ENCODE measurements at regions not wholly inside any gene's neighbourhood (a gene's known extent, or its start where the extent isn't known, plus 50 kb on each side); places are given as distances from the start of the nearest gene placed in this dataset.

- Histone ChIP-seq H2BK5ac (ENCODE audit: low read depth, low read length, poor library complexity, severe bottlenecking) (peak overlapping the region; percentile 75), H4K20me1 (ENCODE audit: insufficient read depth, low read length) (no peaks in the 10 kb centered on the region), H4K5ac (ENCODE audit: low read depth, low read length) (peak overlapping the region; percentile 68), H3K56ac (ENCODE audit: extremely low read depth, insufficient read depth, low read length) (peak overlapping the region; percentile 84), H3K9ac (ENCODE audit: low read depth, low read length) (peak overlapping the region; percentile 58), H4K91ac (ENCODE audit: insufficient read depth, low read depth, low read length) (peak overlapping the region; percentile 83), H2AK5ac (ENCODE audit: low read depth, low read length) (peak overlapping the region; percentile 91), H2AK9ac (replicated peaks; ENCODE audit: low read depth, low read length, poor library complexity) (peak overlapping the region; percentile 90), H2AFZ (replicated peaks; ENCODE audit: low read length, poor library complexity) (peak overlapping the region; percentile 98), H3K4ac (ENCODE audit: low read depth, low read length) (peak overlapping the region; percentile 89), H3K27ac (ENCODE audit: insufficient read depth, low read length) (peak overlapping the region; percentile 27), H3K27me3 (ENCODE audit: control insufficient read depth, insufficient read depth, low read length) (no peaks in the 10 kb centered on the region), H2BK120ac (ENCODE audit: low read depth, low read length) (peak overlapping the region; percentile 96), H4K8ac (ENCODE audit: low read depth in 2 of 2, low read length in 2 of 2) (peak overlapping the region; percentile 50 to 95; a peak in 2 of 4 replicates), H2BK15ac (ENCODE audit: low read depth, low read length) (peak overlapping the region; percentile 96), H3K79me1 (ENCODE audit: low read depth in 1 of 2, low read length in 2 of 2) (peaks cover 0 to 13% of the 10 kb centered on the region in 2 experiments; a peak in 2 of 4 replicates), H3K36me3 (ENCODE audit: control insufficient read depth, insufficient read depth, low read length) (no peaks in the 10 kb centered on the region), H3K9me1 (ENCODE audit: insufficient read depth, low read length) (peaks cover 11% of the 10 kb centered on the region), H3K4me2 (ENCODE audit: low read depth, low read length) (peak overlapping the region; percentile 85), H2BK20ac (ENCODE audit: low read depth, low read length) (peak overlapping the region; percentile 98), H3K23ac (ENCODE audit: low read depth, low read length) (peak overlapping the region; percentile 51), H3K4me3 (ENCODE audit: insufficient read depth, low read depth, low read length) (peak overlapping the region; percentile 37), H3K18ac (ENCODE audit: low read depth, low read length) (peak overlapping the region; percentile 73), H3K9me3 (ENCODE audit: control insufficient read depth, insufficient read depth, low read length) (no peaks in the 10 kb centered on the region), H3K4me1 (ENCODE audit: control insufficient read depth, insufficient read depth, low read length) (peaks cover 10% of the 10 kb centered on the region), H3K14ac (replicated peaks; ENCODE audit: low read depth, low read length) (peak overlapping the region; percentile 78)
- CTCF ChIA-PET, result interaction anchor here (0.7 to 2.5 kb wide), 16 partner anchors 12 to 446 kb away, joined by 3 to 14 read pairs (median 3); partner anchors contain the start of gene TENT5C
- POLR2A ChIA-PET (ENCODE audit: unreplicated experiment), result interaction anchor here (0.6 kb wide), 1 partner anchor 248 kb away, joined by 3 read pairs; no protein-coding TSS in a partner anchor
- BruUV-seq (replicated peaks), result no TSS peak
- ATAC-seq (ENCODE audit: low read depth) (peak; percentile 96), DNase-seq (peak; percentile 83)
- TF ChIP-seq SMC3 (IDR thresholded peaks at IDR 0.05; ENCODE audit: low read depth, low read length) (peak; percentile 81), CHD1 (IDR thresholded peaks at IDR 0.05; ENCODE audit: low read depth, low read length) (no peak), RFX5 (IDR thresholded peaks at IDR 0.05; ENCODE audit: low read depth, low read length) (no peak), POLR2A (IDR thresholded peaks at IDR 0.05; ENCODE audit: low read depth, low read length) (no peak), MXI1 (IDR thresholded peaks at IDR 0.05; ENCODE audit: borderline replicate concordance, low read depth, low read length) (peak; percentile 63; the same call in 1 of the 2 replicates), MAZ (IDR thresholded peaks at IDR 0.05; ENCODE audit: borderline replicate concordance, low read depth, low read length) (peak; percentile 35; the same call in 1 of the 2 replicates), MAFK (IDR thresholded peaks at IDR 0.05; ENCODE audit: low read depth, low read length) (no peak), CTCF (conservative IDR thresholded peaks at IDR 0.05; ENCODE audit: low read depth, low read length) (peak; percentile 85), ELK1 (IDR thresholded peaks at IDR 0.05; ENCODE audit: borderline replicate concordance, low read depth, low read length) (no peak), FOS (IDR thresholded peaks at IDR 0.05; ENCODE audit: low read depth, low read length) (no peak), NFE2L2 (IDR thresholded peaks at IDR 0.05; ENCODE audit: low read depth, low read length) (no peak), RAD21 (IDR thresholded peaks at IDR 0.05; ENCODE audit: low read length) (peak; percentile 79)
- in situ Hi-C loops (cut with MboI; ENCODE audit: low sequenced_read_pairs) (loop anchor here (10.0 to 25.0 kb wide), 3 partner anchors 129 to 396 kb away; partner anchors contain the start of genes MAN1A2 and TENT5C), dilution Hi-C loops (cut with HindIII; ENCODE audit: low sequenced_read_pairs, unreplicated experiment) (no loop called here), intact Hi-C loops (cut with micrococcal nuclease) (loop anchor here (1.0 to 10.0 kb wide), 8 partner anchors 137 to 694 kb away; partner anchors contain the start of genes MAN1A2, TENT5C and TTF2)
- 23% methylated on average over 7 of the region's 26 CpGs; no CpG with 5 or more reads in 1 of the 2 experiments for WGBS, 2 experiments (ENCODE audit: extremely low coverage in 2 of 2, insufficient read length in 1 of 2)
Observed at GRCh38 chr1:117758444-117759316, 152.8 kb downstream of the TENT5C start.

Data from IMR-90 (cell line).